ENCODE measurements at regions not wholly inside any gene's neighbourhood (a gene's known extent, or its start where the extent isn't known, plus 50 kb on each side); places are given as distances from the start of the nearest gene placed in this dataset.

DNA sequence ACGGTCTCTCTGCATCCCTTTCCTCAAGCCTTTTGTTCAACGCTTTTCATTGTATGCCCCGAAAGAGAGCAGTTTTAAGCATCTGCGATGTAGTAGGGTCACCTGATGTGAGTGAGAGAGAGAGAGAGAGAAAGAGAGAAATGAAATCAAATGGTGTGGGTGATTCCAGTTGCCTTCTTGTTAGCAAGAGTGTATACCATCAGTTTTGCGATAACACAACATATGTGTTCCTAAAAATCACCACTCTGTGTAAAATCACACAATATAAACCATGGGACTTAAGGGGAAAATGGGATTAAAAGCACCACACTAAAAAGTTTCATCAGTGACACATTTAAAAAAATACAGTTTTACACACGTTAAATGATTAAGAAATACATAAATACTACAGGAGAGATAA lies 1102.7 kb upstream of the EEF2KMT start:
- H3K9me3 ChIP-seq (ENCODE audit: control insufficient read depth, insufficient read depth, low read length) = 0 out of 2 replicates have a peak, but pooled peaks cover 1% of the 10 kb centered on the region
- H3K4me1 ChIP-seq (ENCODE audit: control insufficient read depth, insufficient read depth, low read length) = no peaks in the 10 kb centered on the region
- dilution Hi-C loops (cut with HindIII; ENCODE audit: low sequenced_read_pairs, unreplicated experiment) = no loop called here
- H3K4me2 ChIP-seq (ENCODE audit: low read depth, low read length) = no peak overlapping the region
- H3K4me3 ChIP-seq (ENCODE audit: insufficient read depth, low read depth, low read length) = no peak overlapping the region
- DNase-seq = no peak
- no peak overlapping the region for H2BK120ac ChIP-seq (ENCODE audit: low read depth, low read length)
- no peak overlapping the region for H3K27ac ChIP-seq (ENCODE audit: insufficient read depth, low read length)
- H3K27me3 ChIP-seq (ENCODE audit: control insufficient read depth, insufficient read depth, low read length) = no peaks in the 10 kb centered on the region
- BruUV-seq (replicated peaks) = no TSS peak
- H3K36me3 ChIP-seq (ENCODE audit: control insufficient read depth, insufficient read depth, low read length) = no peaks in the 10 kb centered on the region
- H4K20me1 ChIP-seq (ENCODE audit: insufficient read depth, low read length) = no peaks in the 10 kb centered on the region
- in situ Hi-C loops (cut with MboI; ENCODE audit: low sequenced_read_pairs) = no loop called here
- H4K5ac ChIP-seq (ENCODE audit: low read depth, low read length) = no peak overlapping the region
- no peak overlapping the region for H2AK5ac ChIP-seq (ENCODE audit: low read depth, low read length)
- POLR2A ChIA-PET (ENCODE audit: unreplicated experiment) = no interaction called here
- H4K91ac ChIP-seq (ENCODE audit: insufficient read depth, low read depth, low read length) = no peak overlapping the region
- no peaks in the 10 kb centered on the region for H3K9me1 ChIP-seq (ENCODE audit: insufficient read depth, low read length)
- H3K18ac ChIP-seq (ENCODE audit: low read depth, low read length) = no peak overlapping the region
- CTCF ChIA-PET = no interaction called here
- no peak overlapping the region for H2BK5ac ChIP-seq (ENCODE audit: low read depth, low read length, poor library complexity, severe bottlenecking)
- H2BK20ac ChIP-seq (ENCODE audit: low read depth, low read length) = no peak overlapping the region
- H2BK15ac ChIP-seq (ENCODE audit: low read depth, low read length) = no peak overlapping the region
- H3K56ac ChIP-seq (ENCODE audit: extremely low read depth, insufficient read depth, low read length) = no peak overlapping the region
- no peak overlapping the region for H2AK9ac ChIP-seq (replicated peaks; ENCODE audit: low read depth, low read length, poor library complexity)
- no peak for ATAC-seq (ENCODE audit: low read depth)
- no peak overlapping the region for H3K4ac ChIP-seq (ENCODE audit: low read depth, low read length)
- no peak overlapping the region for H4K8ac ChIP-seq (ENCODE audit: low read depth in 2 of 2, low read length in 2 of 2)
- no peak overlapping the region for H3K14ac ChIP-seq (replicated peaks; ENCODE audit: low read depth, low read length)
- no peaks in the 10 kb centered on the region for H3K79me1 ChIP-seq (ENCODE audit: low read depth in 1 of 2, low read length in 2 of 2)
- no peak overlapping the region for H2AFZ ChIP-seq (replicated peaks; ENCODE audit: low read length, poor library complexity)
- intact Hi-C loops (cut with micrococcal nuclease) = no loop called here
- WGBS, 2 experiments (ENCODE audit: extremely low coverage in 2 of 2, insufficient read length in 1 of 2) = no CpG with 5 or more reads among the region's 6 CpGs
- H3K23ac ChIP-seq (ENCODE audit: low read depth, low read length) = no peak overlapping the region
- no peak for TF ChIP-seq RCOR1 (IDR thresholded peaks at IDR 0.05; ENCODE audit: insufficient replicate concordance, low read length)
- TF ChIP-seq, protein P1, sequence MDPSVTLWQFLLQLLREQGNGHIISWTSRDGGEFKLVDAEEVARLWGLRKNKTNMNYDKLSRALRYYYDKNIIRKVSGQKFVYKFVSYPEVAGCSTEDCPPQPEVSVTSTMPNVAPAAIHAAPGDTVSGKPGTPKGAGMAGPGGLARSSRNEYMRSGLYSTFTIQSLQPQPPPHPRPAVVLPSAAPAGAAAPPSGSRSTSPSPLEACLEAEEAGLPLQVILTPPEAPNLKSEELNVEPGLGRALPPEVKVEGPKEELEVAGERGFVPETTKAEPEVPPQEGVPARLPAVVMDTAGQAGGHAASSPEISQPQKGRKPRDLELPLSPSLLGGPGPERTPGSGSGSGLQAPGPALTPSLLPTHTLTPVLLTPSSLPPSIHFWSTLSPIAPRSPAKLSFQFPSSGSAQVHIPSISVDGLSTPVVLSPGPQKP (IDR thresholded peaks at IDR 0.05; ENCODE audit: borderline replicate concordance, low read depth, low read length) = no peak
- TF ChIP-seq SMC3 (IDR thresholded peaks at IDR 0.05; ENCODE audit: low read depth, low read length) = no peak
- no peak for TF ChIP-seq MAFK (IDR thresholded peaks at IDR 0.05; ENCODE audit: low read depth, low read length)
- no peak for TF ChIP-seq BHLHE40 (IDR thresholded peaks at IDR 0.05; ENCODE audit: low read depth, low read length)
- no peak for TF ChIP-seq CEBPB (IDR thresholded peaks at IDR 0.05; ENCODE audit: low read depth, low read length)
- TF ChIP-seq FOS (IDR thresholded peaks at IDR 0.05; ENCODE audit: low read depth, low read length) = no peak
- TF ChIP-seq, protein P2, sequence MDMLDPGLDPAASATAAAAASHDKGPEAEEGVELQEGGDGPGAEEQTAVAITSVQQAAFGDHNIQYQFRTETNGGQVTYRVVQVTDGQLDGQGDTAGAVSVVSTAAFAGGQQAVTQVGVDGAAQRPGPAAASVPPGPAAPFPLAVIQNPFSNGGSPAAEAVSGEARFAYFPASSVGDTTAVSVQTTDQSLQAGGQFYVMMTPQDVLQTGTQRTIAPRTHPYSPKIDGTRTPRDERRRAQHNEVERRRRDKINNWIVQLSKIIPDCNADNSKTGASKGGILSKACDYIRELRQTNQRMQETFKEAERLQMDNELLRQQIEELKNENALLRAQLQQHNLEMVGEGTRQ (IDR thresholded peaks at IDR 0.05; ENCODE audit: low read depth, low read length) = no peak
- TF ChIP-seq CHD1 (IDR thresholded peaks at IDR 0.05; ENCODE audit: low read depth, low read length) = no peak
- TF ChIP-seq, protein P3, sequence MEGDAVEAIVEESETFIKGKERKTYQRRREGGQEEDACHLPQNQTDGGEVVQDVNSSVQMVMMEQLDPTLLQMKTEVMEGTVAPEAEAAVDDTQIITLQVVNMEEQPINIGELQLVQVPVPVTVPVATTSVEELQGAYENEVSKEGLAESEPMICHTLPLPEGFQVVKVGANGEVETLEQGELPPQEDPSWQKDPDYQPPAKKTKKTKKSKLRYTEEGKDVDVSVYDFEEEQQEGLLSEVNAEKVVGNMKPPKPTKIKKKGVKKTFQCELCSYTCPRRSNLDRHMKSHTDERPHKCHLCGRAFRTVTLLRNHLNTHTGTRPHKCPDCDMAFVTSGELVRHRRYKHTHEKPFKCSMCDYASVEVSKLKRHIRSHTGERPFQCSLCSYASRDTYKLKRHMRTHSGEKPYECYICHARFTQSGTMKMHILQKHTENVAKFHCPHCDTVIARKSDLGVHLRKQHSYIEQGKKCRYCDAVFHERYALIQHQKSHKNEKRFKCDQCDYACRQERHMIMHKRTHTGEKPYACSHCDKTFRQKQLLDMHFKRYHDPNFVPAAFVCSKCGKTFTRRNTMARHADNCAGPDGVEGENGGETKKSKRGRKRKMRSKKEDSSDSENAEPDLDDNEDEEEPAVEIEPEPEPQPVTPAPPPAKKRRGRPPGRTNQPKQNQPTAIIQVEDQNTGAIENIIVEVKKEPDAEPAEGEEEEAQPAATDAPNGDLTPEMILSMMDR (conservative IDR thresholded peaks at IDR 0.05; ENCODE audit: low read depth, low read length) = no peak
- no peak for TF ChIP-seq RFX5 (IDR thresholded peaks at IDR 0.05; ENCODE audit: low read depth, low read length)
- TF ChIP-seq MAZ (IDR thresholded peaks at IDR 0.05; ENCODE audit: borderline replicate concordance, low read depth, low read length) = no peak
- H3K9ac ChIP-seq (ENCODE audit: low read depth, low read length) = no peak overlapping the region
